Kidney epithelial cell (primary cell): ENCODE measurements at regions not wholly inside any gene's neighbourhood (a gene's known extent, or its start where the extent isn't known, plus 50 kb on each side); places are given as distances from the start of the nearest gene placed in this dataset.
A peak's percentile ranks its signal among the peaks of the same experiment; 100 is the strongest.
"Not testable (repeated sequence)": the region's sequence is repeated elsewhere in the genome, so short reads cannot be mapped to it uniquely, and the experiment has no call there.

ENCODE experiments used
- DNase-seq: peaks from one replicate; pipeline ENCODE4 v3.0.0-alpha.2; 2010; ENCODE audit warnings: low read depth
- H3K27me3 ChIP-seq: 2 replicates; pipeline ENCODE4 v1.6.0; 2011; ENCODE audit warnings: low read length; ENCODE audit not compliant: control insufficient read depth, insufficient read depth
- H3K36me3 ChIP-seq: 2 replicates; pipeline ENCODE4 v1.5.1; 2011; ENCODE audit warnings: low read length; ENCODE audit not compliant: control insufficient read depth, insufficient read depth
- H3K4me3 ChIP-seq: 2 replicates; pipeline ENCODE4 v1.5.1; 2011; ENCODE audit warnings: low read depth, mild to moderate bottlenecking, control low read depth, low read length
- CTCF ChIP-seq: IDR thresholded peaks from 2 replicates; pipeline ENCODE4 v1.5.1; 2011; ENCODE audit warnings: mild to moderate bottlenecking, moderate library complexity, low read length, control low read depth, inconsistent platforms; ENCODE audit not compliant: insufficient read depth, poor library complexity, severe bottlenecking

GRCh38 chr2:31802711-31803110 is 208.1 kb downstream of the MEMO1 start:
- no peaks in the 10 kb centered on the region for H3K27me3 ChIP-seq
- H3K36me3 ChIP-seq: no peaks in the 10 kb centered on the region
- TF ChIP-seq CTCF: no peak
- DNase-seq: no peak
- no peak overlapping the region for H3K4me3 ChIP-seq

- not testable (repeated sequence) for H3K27me3 ChIP-seq
Measured at GRCh38 chr2:31799282-31799681, 211.5 kb downstream of the MEMO1 start.

GRCh38 chr2:31788273-31788672 is 207.5 kb upstream of the SRD5A2 start:
- TF ChIP-seq CTCF: no peak
- no peak for DNase-seq
- no peaks in the 10 kb centered on the region for H3K36me3 ChIP-seq
- H3K4me3 ChIP-seq: no peak overlapping the region
- no peaks in the 10 kb centered on the region for H3K27me3 ChIP-seq

More at GRCh38 chr2:31799282-31799681, 211.5 kb downstream of the MEMO1 start:
- DNase-seq, H3K36me3 ChIP-seq, H3K4me3 ChIP-seq: not testable (repeated sequence)

- no peak for TF ChIP-seq CTCF
- H3K36me3 ChIP-seq: no peaks in the 10 kb centered on the region
- no peak overlapping the region for H3K4me3 ChIP-seq
- DNase-seq: peak; percentile 87
- H3K27me3 ChIP-seq: no peaks in the 10 kb centered on the region
Measured at GRCh38 chr2:31785876-31786275, 205.1 kb upstream of the SRD5A2 start.

GRCh38 chr2:31784868-31785267 is 204.1 kb upstream of the SRD5A2 start:
- DNase-seq: no peak
- Histone ChIP-seq H3K4me3 (no peak overlapping the region), H3K36me3 (no peaks in the 10 kb centered on the region), H3K27me3 (no peaks in the 10 kb centered on the region)
- no peak for TF ChIP-seq CTCF

GRCh38 chr2:31783446-31784091 is 202.8 kb upstream of the SRD5A2 start:
- not testable (repeated sequence) for H3K27me3 ChIP-seq, H3K4me3 ChIP-seq, H3K36me3 ChIP-seq, DNase-seq

- no peak for TF ChIP-seq CTCF
Measured at GRCh38 chr2:31778153-31778552, 197.4 kb upstream of the SRD5A2 start.

More at GRCh38 chr2:31778153-31778552, 197.4 kb upstream of the SRD5A2 start:
- no peak for DNase-seq
- H3K4me3 ChIP-seq: no peak overlapping the region
- H3K27me3 ChIP-seq: no peaks in the 10 kb centered on the region
- no peaks in the 10 kb centered on the region for H3K36me3 ChIP-seq
